EH (cell line): ENCODE measurements at regions not wholly inside any gene's neighbourhood (a gene's known extent, or its start where the extent isn't known, plus 50 kb on each side); places are given as distances from the start of the nearest gene placed in this dataset.

Experiments used
- DNase-seq: peaks from one replicate; pipeline ENCODE4 v3.0.0-alpha.2; 2015; ENCODE audit warnings: low read depth

- peak; percentile 65 for DNase-seq
Measured at GRCh38 chr13:99123101-99124045, 77.3 kb upstream of the UBAC2 start.

GRCh38 chr13:99124046-99124400 is 76.6 kb upstream of the UBAC2 start:
- no peak for DNase-seq

- peak; percentile 58 for DNase-seq
Measured at GRCh38 chr13:99124794-99125316, 75.8 kb upstream of the UBAC2 start.

GRCh38 chr13:99125326-99125915 is 75.2 kb upstream of the UBAC2 start:
- no peak for DNase-seq

GRCh38 chr13:99126821-99127220 is 73.8 kb upstream of the UBAC2 start:
- DNase-seq: no peak

- DNase-seq: no peak
Measured at GRCh38 chr13:99129050-99129449, 71.6 kb upstream of the UBAC2 start.

- no peak for DNase-seq
Measured at GRCh38 chr13:99129951-99130350, 70.7 kb upstream of the UBAC2 start.

- no peak for DNase-seq
Measured at GRCh38 chr13:99131410-99131809, 69.2 kb upstream of the UBAC2 start.

GRCh38 chr13:99132295-99132835 is 68.3 kb upstream of the UBAC2 start:
- no peak for DNase-seq

- no peak for DNase-seq
Measured at GRCh38 chr13:99133230-99133629, 67.4 kb upstream of the UBAC2 start.

GRCh38 chr13:99133848-99134247 is 66.8 kb upstream of the UBAC2 start:
- DNase-seq: no peak

GRCh38 chr13:99135591-99135990 is 65.1 kb upstream of the UBAC2 start:
- DNase-seq: no peak

- DNase-seq: no peak
Measured at GRCh38 chr13:99136427-99136954, 64.2 kb upstream of the UBAC2 start.

GRCh38 chr13:99140831-99141230 is 59.8 kb upstream of the UBAC2 start:
- no peak for DNase-seq

- DNase-seq: no peak
Measured at GRCh38 chr13:99143904-99144303, 56.8 kb upstream of the UBAC2 start.

- DNase-seq: no peak
Measured at GRCh38 chr13:99144306-99144705, 56.3 kb upstream of the UBAC2 start.

GRCh38 chr13:99145461-99145860 is 55.2 kb upstream of the UBAC2 start:
- no peak for DNase-seq

- DNase-seq: peak; percentile 87
Measured at GRCh38 chr13:99150575-99151361, 49.9 kb upstream of the UBAC2 start.
